ENCODE measurements at regions not wholly inside any gene's neighbourhood (a gene's known extent, or its start where the extent isn't known, plus 50 kb on each side); places are given as distances from the start of the nearest gene placed in this dataset.

GRCh38 chr6:149153100-149153499 is 164.4 kb upstream of the TAB2 start:
- peaks cover 0 to 6% (median 1%) of the 10 kb centered on the region in 4 experiments; a peak in 2 of 7 replicates for H3K4me1 ChIP-seq (replicated peaks in 1 of 4; ENCODE audit: control insufficient read depth in 3 of 4, insufficient read depth in 4 of 4, low read length in 3 of 4)
- H3K56ac ChIP-seq (replicated peaks; ENCODE audit: insufficient read length, low read depth, low read length): no peak overlapping the region
- no peaks in the 10 kb centered on the region for H3K9me3 ChIP-seq (ENCODE audit: insufficient read depth in 2 of 2, low read depth in 1 of 2, low read length in 1 of 2)
- H3K14ac ChIP-seq (ENCODE audit: insufficient read length): no peak overlapping the region
- no peaks in the 10 kb centered on the region for H3K79me2 ChIP-seq (ENCODE audit: control insufficient read depth in 1 of 2, insufficient read depth in 2 of 2, low read length in 2 of 2)
- no peak overlapping the region for H3K4ac ChIP-seq (replicated peaks; ENCODE audit: insufficient read length, low read depth, low read length)
- no peak overlapping the region for H3K4me2 ChIP-seq (ENCODE audit: insufficient read depth in 1 of 2, low read depth in 2 of 2, low read length in 2 of 2)
- ChIA-PET POLR2A (ENCODE audit: partially characterized antibody) (no interaction called here), CTCF (ENCODE audit: partially characterized antibody) (interaction anchor here (0.7 to 1.5 kb wide), 4 partner anchors 36 to 124 kb away, joined by 3 to 4 read pairs (median 4); no protein-coding TSS in a partner anchor)
- H4K5ac ChIP-seq (ENCODE audit: insufficient read length, low read depth, low read length): no peak overlapping the region
- no peaks in the 10 kb centered on the region for H3K27me3 ChIP-seq (replicated peaks in 1 of 4; ENCODE audit: control insufficient read depth in 3 of 4, extremely low read depth in 1 of 4, insufficient read depth in 3 of 4, low read length in 3 of 4)
- H2AFZ ChIP-seq (ENCODE audit: low read length): no peak overlapping the region
- H3K9ac ChIP-seq (replicated peaks in 1 of 4; ENCODE audit: extremely low read depth in 1 of 4, low read depth in 3 of 4, low read length in 3 of 4): no peak overlapping the region
- no peaks in the 10 kb centered on the region for H3K79me1 ChIP-seq (ENCODE audit: low read depth, low read length)
- H2AK5ac ChIP-seq (ENCODE audit: low read depth, low read length): no peak overlapping the region
- H3K4me3 ChIP-seq (ENCODE audit: extremely low read depth in 1 of 4, insufficient read depth in 2 of 4, low read depth in 3 of 4, low read length in 4 of 4): no peak overlapping the region
- no peak overlapping the region for H3K23ac ChIP-seq (ENCODE audit: insufficient read length)
- no peak overlapping the region for H3K18ac ChIP-seq (ENCODE audit: extremely low read depth, low read length)
- H3K23me2 ChIP-seq (ENCODE audit: low read depth, low read length): no peaks in the 10 kb centered on the region
- H4K20me1 ChIP-seq (replicated peaks in 1 of 2; ENCODE audit: control insufficient read depth in 1 of 2, insufficient read depth in 2 of 2, low read length in 2 of 2): no peaks in the 10 kb centered on the region
- no peak overlapping the region for H3K27ac ChIP-seq (ENCODE audit: low read depth, low read length)
- 91% methylated on average over 2 of the region's 2 CpGs; no CpG with 5 or more reads in 1 of the 2 experiments for WGBS, 2 experiments (ENCODE audit: extremely low coverage in 1 of 2, insufficient coverage in 1 of 2, insufficient read length in 1 of 2, insufficient replicate concordance in 2 of 2, low coverage in 1 of 2, low lambda C conversion rate in 2 of 2, missing lambda C conversion rate in 1 of 2)
- H2BK12ac ChIP-seq (ENCODE audit: low read depth, low read length): no peak overlapping the region
- H2BK15ac ChIP-seq (ENCODE audit: low read length): no peak overlapping the region
- no peak overlapping the region for H2BK120ac ChIP-seq (replicated peaks; ENCODE audit: low read depth, low read length)
- DNase-seq (ENCODE audit: low read depth in 1 of 2, low spot score in 2 of 2) (no peak), FAIRE-seq (no peak)
- no peak overlapping the region for H2BK5ac ChIP-seq (ENCODE audit: low read depth, low read length)
- no peaks in the 10 kb centered on the region for H3K36me3 ChIP-seq (ENCODE audit: control insufficient read depth in 2 of 4, insufficient read depth in 4 of 4, low read length in 3 of 4)
- no peak overlapping the region for H2BK20ac ChIP-seq (ENCODE audit: low read length)
- H4K8ac ChIP-seq (ENCODE audit: extremely low read depth, insufficient read depth, low read length): no peak overlapping the region
- no peak overlapping the region for H4K91ac ChIP-seq (replicated peaks; ENCODE audit: insufficient read length, low read length)
- no peak for TF ChIP-seq SAP30 (IDR thresholded peaks at IDR 0.05; ENCODE audit: insufficient read depth, insufficient replicate concordance, low read length)

Measured in H1 (cell line).